HCT116 (cell line): ENCODE measurements at regions not wholly inside any gene's neighbourhood (a gene's known extent, or its start where the extent isn't known, plus 50 kb on each side); places are given as distances from the start of the nearest gene placed in this dataset.

Experiments
- ATAC-seq: fragments of 200-7000 bp; cut with Tn5 transposase; 2 replicates; pipeline ENCODE4 v1.9.1; 2020; ENCODE audit warnings: mild to moderate bottlenecking, moderate library complexity
- BruUV-seq: library from RNA; stranded (reverse); fragments of 400-500 nt; replicated peaks from 2 replicates; lab custom pipeline; 2021; lab: Mats Ljungman, UMichigan
- CTCF ChIA-PET: fragments of 300-600 bp; sonication (Branson Sonifier 250); formaldehyde crosslinking; loops from one replicate; lab custom pipeline; 2021; ENCODE audit warnings: antibody characterized with exemption; lab: Charles Lee
- POLR2A ChIA-PET: fragments of 300-600, 350-600 bp; sonication (Branson Sonifier 250); formaldehyde crosslinking; loops from one replicate; lab custom pipeline; 2021; ENCODE audit warnings: antibody characterized with exemption; lab: Charles Lee
- RAD21 ChIA-PET, 2 experiments: fragments of 300-600 bp; sonication (Branson Sonifier 250); formaldehyde crosslinking; loops; one replicate each; lab custom pipeline; 2023; ENCODE audit warnings: low total read pairs in 2 of 2; ENCODE audit not compliant: uncharacterized antibody in 2 of 2, unreplicated experiment in 2 of 2, low non-redundant PET in 1 of 2; lab: Charles Lee
- DNase-seq: peaks from one replicate; pipeline ENCODE4 v3.0.0-alpha.2; 2010; ENCODE audit warnings: low read depth, low spot score
- H2AFZ ChIP-seq: fragments of 200-600 bp; shearing (Covaris generic), sonication (generic); 2 replicates; pipeline ENCODE4 v1.6.1; 2017; ENCODE audit warnings: low read depth, mixed run types, mixed read lengths, antibody characterized with exemption, low read length; ENCODE audit not compliant: poor library complexity, severe bottlenecking
- H3K27ac ChIP-seq: 2 replicates; pipeline ENCODE4 v1.5.1; 2012; ENCODE audit warnings: low read depth, low read length
- H3K27me3 ChIP-seq: fragments of 200-600 bp; sonication (generic); 2 replicates; pipeline ENCODE4 v1.6.1; 2016; ENCODE audit warnings: mixed run types, low read length, mixed read lengths; ENCODE audit not compliant: insufficient read depth
- H3K36me3 ChIP-seq, 2 experiments: fragments of 200-500 bp in 1 of 2; fragments of 200-600 bp in 1 of 2; sonication (Bioruptor generic) in 1 of 2; sonication (generic) in 1 of 2; 2 replicates each; pipeline versions ENCODE4 v1.5.1 to v1.6.1; 2014 to 2016; ENCODE audit warnings: low read length in 2 of 2, inconsistent platforms in 1 of 2, mixed read lengths in 1 of 2, mixed run types in 1 of 2; ENCODE audit not compliant: insufficient read depth in 2 of 2, control insufficient read depth in 1 of 2
- H3K4me1 ChIP-seq, 2 experiments: fragments of 200-600 bp in 1 of 2; sonication (generic) in 1 of 2; 2 replicates each; pipeline versions ENCODE4 v1.5.1 to v1.6.1; 2012 to 2017; ENCODE audit warnings: low read length in 2 of 2, inconsistent platforms in 1 of 2, mild to moderate bottlenecking in 1 of 2, mixed read lengths in 1 of 2, mixed run types in 1 of 2, moderate library complexity in 1 of 2; ENCODE audit not compliant: insufficient read depth in 2 of 2, control insufficient read depth in 1 of 2
- H3K4me2 ChIP-seq: fragments of 200-600 bp; sonication (generic); 2 replicates; pipeline ENCODE4 v1.6.1; 2017; ENCODE audit warnings: mixed run types, low read length, mixed read lengths
- H3K4me3 ChIP-seq, 2 experiments: fragments of 200-600 bp in 1 of 2; sonication (generic) in 1 of 2; replicated peaks in 1 of 2; 2 replicates each; pipeline ENCODE4 v1.5.1; 2011 to 2016; ENCODE audit warnings: low read length in 2 of 2, control low read depth in 1 of 2, low read depth in 1 of 2, mild to moderate bottlenecking in 1 of 2, mixed read lengths in 1 of 2, mixed run types in 1 of 2
- H3K79me2 ChIP-seq: fragments of 200-600 bp; sonication (generic); 2 replicates; pipeline ENCODE4 v1.6.1; 2017; ENCODE audit warnings: mild to moderate bottlenecking, mixed run types, low read length, moderate library complexity, mixed read lengths; ENCODE audit not compliant: insufficient read depth
- H3K9ac ChIP-seq: fragments of 200-600 bp; sonication (generic); 2 replicates; pipeline ENCODE4 v1.6.1; 2016; ENCODE audit warnings: low read length, mixed read lengths
- H3K9me2 ChIP-seq: fragments of 200-600 bp; sonication (generic), shearing (Covaris generic); 2 replicates; pipeline ENCODE4 v1.6.1; 2017; ENCODE audit warnings: mixed run types, mild to moderate bottlenecking, moderate library complexity; ENCODE audit not compliant: insufficient read depth
- H3K9me3 ChIP-seq, 2 experiments: fragments of 200-500 bp in 1 of 2; fragments of 200-600 bp in 1 of 2; sonication (Bioruptor generic) in 1 of 2; sonication (generic) in 1 of 2; 2 replicates each; pipeline ENCODE4 v1.6.1; 2014 to 2017; ENCODE audit warnings: low read length in 2 of 2, mixed read lengths in 2 of 2, inconsistent platforms in 1 of 2, low read depth in 1 of 2, mild to moderate bottlenecking in 1 of 2, mixed run types in 1 of 2, moderate library complexity in 1 of 2; ENCODE audit not compliant: control insufficient read depth in 1 of 2, insufficient read depth in 1 of 2
- H4K20me1 ChIP-seq: fragments of 200-600 bp; sonication (generic), shearing (Covaris generic); 2 replicates; pipeline ENCODE4 v1.6.1; 2017; ENCODE audit warnings: mixed run types, mild to moderate bottlenecking, moderate library complexity; ENCODE audit not compliant: insufficient read depth
- ATF3 ChIP-seq: IDR thresholded peaks from 2 replicates; pipeline ENCODE4 v1.6.1; 2012
- CBX3 ChIP-seq: IDR thresholded peaks from 2 replicates; pipeline ENCODE4 v1.6.1; 2012; ENCODE audit warnings: low read depth
- CEBPB ChIP-seq: IDR thresholded peaks from 2 replicates; pipeline ENCODE4 v1.6.1; 2012; ENCODE audit warnings: low read depth
- EGR1 ChIP-seq: IDR thresholded peaks from 2 replicates; pipeline ENCODE4 v1.6.1; 2012; ENCODE audit warnings: low read depth
- EZH2 ChIP-seq: fragments of 200-600 bp; sonication (generic); IDR thresholded peaks from 2 replicates; pipeline ENCODE4 v1.6.1; 2017; ENCODE audit warnings: antibody characterized with exemption, mixed run types
- EZH2phosphoT487 ChIP-seq: fragments of 200-600 bp; IDR thresholded peaks from 2 replicates; pipeline ENCODE4 v1.6.1; 2018; ENCODE audit warnings: antibody characterized with exemption, borderline replicate concordance
- JUND ChIP-seq: IDR thresholded peaks from 2 replicates; pipeline ENCODE4 v1.6.1; 2012
- SIN3A ChIP-seq: IDR thresholded peaks from 2 replicates; pipeline ENCODE4 v1.6.1; 2012; ENCODE audit warnings: low read depth
- SP1 ChIP-seq: IDR thresholded peaks from 2 replicates; pipeline ENCODE4 v1.6.1; 2012; ENCODE audit warnings: low read depth
- SRF ChIP-seq: IDR thresholded peaks from 2 replicates; pipeline ENCODE4 v1.6.1; 2012; ENCODE audit warnings: low read depth
- TCF7L2 ChIP-seq: IDR thresholded peaks from 2 replicates; pipeline ENCODE4 v1.7.0; 2011; ENCODE audit warnings: borderline replicate concordance, inconsistent platforms; ENCODE audit not compliant: insufficient read depth, insufficient read length; ENCODE audit errors: extremely low read depth
- YY1 ChIP-seq: IDR thresholded peaks from 2 replicates; pipeline ENCODE4 v1.6.1; 2011; ENCODE audit warnings: low read length, low read depth, moderate library complexity, mild to moderate bottlenecking; ENCODE audit not compliant: insufficient replicate concordance; ENCODE audit errors: extremely low read depth
- ZFX ChIP-seq: fragments of 450-650 bp; IDR thresholded peaks from 2 replicates; pipeline ENCODE4 v1.6.1; 2017
- intact Hi-C: fragments of 100-400 bp; cut with micrococcal nuclease; formaldehyde crosslinking; loops from 2 replicates; pipeline ENCODE4 v1.10.0; 2022

GRCh38 chr19:31937983-31938382 lies 407.4 kb upstream of the ZNF507 start:
- no peak for TF ChIP-seq EGR1
- no peak for TF ChIP-seq EZH2phosphoT487
- TF ChIP-seq ATF3: no peak
- no peak for TF ChIP-seq ZFX
- TF ChIP-seq, all 23 proteins: peak for 0
- H2AFZ ChIP-seq: no peak overlapping the region
- ATAC-seq: no peak
- H3K27ac ChIP-seq: no peak overlapping the region
- intact Hi-C loops: no loop called here
- ChIA-PET RAD21 (no interaction called here), POLR2A (no interaction called here), CTCF (no interaction called here)
- H3K36me3 ChIP-seq: no peaks in the 10 kb centered on the region
- no peak for DNase-seq
- H3K9ac ChIP-seq: no peak overlapping the region
- H3K27me3 ChIP-seq: no peaks in the 10 kb centered on the region
- no TSS peak for BruUV-seq
- H3K4me3 ChIP-seq: no peak overlapping the region
- H4K20me1 ChIP-seq: no peaks in the 10 kb centered on the region
- no peaks in the 10 kb centered on the region for H3K4me1 ChIP-seq
- no peaks in the 10 kb centered on the region for H3K9me2 ChIP-seq
- no peaks in the 10 kb centered on the region for H3K79me2 ChIP-seq
- H3K9me3 ChIP-seq: peaks cover 3 to 33% of the 10 kb centered on the region in 2 experiments; a peak in 2 of 4 replicates
- no peak overlapping the region for H3K4me2 ChIP-seq

GRCh38 chr19:31938675-31939074 lies 406.7 kb upstream of the ZNF507 start:
- H3K9me2 ChIP-seq: no peaks in the 10 kb centered on the region
- no peak overlapping the region for H3K27ac ChIP-seq
- no peaks in the 10 kb centered on the region for H3K79me2 ChIP-seq
- intact Hi-C loops: no loop called here
- TF ChIP-seq EZH2 (no peak), ATF3 (no peak), TCF7L2 (no peak), SIN3A (no peak), CEBPB (no peak), CBX3 (no peak), ZFX (no peak), SP1 (no peak), SRF (no peak), YY1 (no peak), JUND (no peak)
- no peaks in the 10 kb centered on the region for H3K4me1 ChIP-seq
- H3K9ac ChIP-seq: no peak overlapping the region
- H3K27me3 ChIP-seq: no peaks in the 10 kb centered on the region
- no peak overlapping the region for H3K4me3 ChIP-seq
- ChIA-PET RAD21 (no interaction called here), CTCF (no interaction called here), POLR2A (no interaction called here)
- no peaks in the 10 kb centered on the region for H4K20me1 ChIP-seq
- no peak overlapping the region for H2AFZ ChIP-seq
- no peak for ATAC-seq
- no peak for DNase-seq
- H3K4me2 ChIP-seq: no peak overlapping the region
- peaks cover 3 to 32% of the 10 kb centered on the region in 2 experiments; a peak in 2 of 4 replicates for H3K9me3 ChIP-seq
- H3K36me3 ChIP-seq: no peaks in the 10 kb centered on the region
- no TSS peak for BruUV-seq
